SKM-1 treated with dmso at 0.1 percent for 144 hours (cell line): ENCODE measurements at regions not wholly inside any gene's neighbourhood (a gene's known extent, or its start where the extent isn't known, plus 50 kb on each side); places are given as distances from the start of the nearest gene placed in this dataset.
"Not testable (repeated sequence)": the region's sequence is repeated elsewhere in the genome, so short reads cannot be mapped to it uniquely, and the experiment has no call there.

Experiments used
- DNase-seq: peaks from one replicate; lab custom pipeline; 2025; ENCODE audit not compliant: unreplicated experiment; lab: John Stamatoyannopoulos, UW

- DNase-seq: no peak
These were observed 171.4 kb downstream of the EMP1 start for GRCh38 chr12:13367973-13368372.

DNA sequence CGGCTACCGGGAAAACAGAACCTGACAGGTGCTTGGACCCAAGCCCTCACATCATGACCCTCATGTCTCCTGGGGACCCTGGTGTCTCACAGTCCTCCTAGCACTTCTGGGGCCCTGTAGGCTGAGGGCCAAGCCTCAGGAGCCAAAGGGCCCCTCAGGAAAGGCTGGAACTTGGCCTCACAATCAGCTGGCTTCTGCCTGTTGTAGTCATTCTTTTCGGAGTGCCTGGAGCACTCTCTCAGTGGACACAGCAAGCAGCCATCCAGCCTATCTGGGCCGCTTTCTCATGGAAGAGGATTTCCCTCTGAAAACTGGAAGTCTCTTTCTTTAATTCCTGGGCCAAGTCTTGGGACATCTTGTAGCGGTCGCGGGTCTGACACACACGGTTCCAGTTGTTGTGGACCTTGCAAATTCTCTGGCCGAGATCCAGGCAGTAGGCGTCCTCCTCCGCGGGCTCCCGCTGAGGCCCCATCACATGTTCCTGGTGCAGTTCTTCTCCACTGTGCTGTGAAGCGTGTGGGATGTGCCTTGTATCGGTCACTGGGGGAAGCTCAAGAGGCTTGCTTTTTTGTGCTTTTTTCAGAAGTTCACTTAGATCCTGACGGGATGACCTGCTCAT is 169.3 kb downstream of the EMP1 start:
- no peak for DNase-seq

DNA sequence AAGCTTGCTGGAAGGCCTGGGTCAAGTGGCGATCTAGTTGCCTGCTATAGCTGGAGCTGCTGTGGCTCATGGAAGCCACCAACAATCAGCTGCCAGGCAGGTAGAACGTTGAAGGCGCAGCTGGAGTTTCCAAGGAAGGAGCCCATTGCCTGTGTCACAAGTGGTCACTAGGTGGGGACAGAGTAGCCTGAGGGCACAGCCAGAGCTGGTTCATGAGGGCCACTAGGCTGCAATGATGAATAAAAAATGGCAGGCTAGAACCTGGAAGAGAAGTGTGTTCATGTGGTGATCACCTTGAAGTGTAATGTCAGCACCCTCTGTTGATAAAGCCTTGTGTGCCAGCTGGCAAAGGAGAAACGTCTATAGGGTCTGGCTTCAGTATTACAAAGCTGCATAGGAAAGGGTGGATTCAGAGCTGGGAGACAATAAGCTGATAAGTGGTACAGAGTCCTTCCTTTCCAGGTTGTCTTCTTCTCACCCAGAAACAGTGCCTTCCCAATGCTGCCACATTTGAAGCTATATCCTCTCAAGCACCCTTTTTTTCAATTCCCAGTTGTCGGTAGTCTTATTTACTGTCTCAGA is 165.8 kb downstream of the EMP1 start:
- peak; percentile 11 for DNase-seq

- no peak for DNase-seq
These were observed 163.1 kb downstream of the EMP1 start for GRCh38 chr12:13359636-13360035.

GRCh38 chr12:13358391-13358905 is 161.9 kb downstream of the EMP1 start:
- DNase-seq: no peak

DNA sequence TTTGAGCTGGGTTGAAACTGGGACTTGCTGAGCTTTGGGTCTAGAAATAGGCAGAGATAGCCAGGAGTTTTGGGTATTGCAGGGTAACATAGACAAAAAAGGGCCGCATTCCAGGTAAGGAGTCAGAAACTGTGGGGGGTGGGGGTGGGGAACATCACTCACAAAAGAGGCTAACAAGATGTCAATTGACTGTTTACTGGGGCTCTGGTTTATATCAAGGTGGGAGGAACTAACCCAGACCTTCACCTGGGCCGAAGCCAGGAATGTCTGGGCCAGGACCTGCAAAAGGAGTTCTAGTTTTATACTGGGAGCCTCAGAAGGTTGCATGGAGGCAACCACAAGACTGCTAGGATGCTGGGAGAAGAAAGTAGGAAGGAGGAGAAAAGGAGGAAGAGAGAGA is 154.4 kb downstream of the EMP1 start:
- no peak for DNase-seq

- DNase-seq: no peak
These were observed 153.9 kb downstream of the EMP1 start for GRCh38 chr12:13350381-13350780.

GRCh38 chr12:13348464-13348863 is 151.9 kb downstream of the EMP1 start:
- DNase-seq: no peak

GRCh38 chr12:13347241-13348043 is 150.9 kb downstream of the EMP1 start:
- DNase-seq: no peak

GRCh38 chr12:13345722-13346121 is 149.2 kb downstream of the EMP1 start:
- no peak for DNase-seq

GRCh38 chr12:13343375-13343774 is 146.8 kb downstream of the EMP1 start:
- DNase-seq: no peak

- DNase-seq: no peak
These were observed 146.4 kb downstream of the EMP1 start for GRCh38 chr12:13342971-13343370.

- DNase-seq: no peak
These were observed 143.6 kb downstream of the EMP1 start for GRCh38 chr12:13340149-13340548.

GRCh38 chr12:13339538-13339937 is 143.0 kb downstream of the EMP1 start:
- no peak for DNase-seq

DNA sequence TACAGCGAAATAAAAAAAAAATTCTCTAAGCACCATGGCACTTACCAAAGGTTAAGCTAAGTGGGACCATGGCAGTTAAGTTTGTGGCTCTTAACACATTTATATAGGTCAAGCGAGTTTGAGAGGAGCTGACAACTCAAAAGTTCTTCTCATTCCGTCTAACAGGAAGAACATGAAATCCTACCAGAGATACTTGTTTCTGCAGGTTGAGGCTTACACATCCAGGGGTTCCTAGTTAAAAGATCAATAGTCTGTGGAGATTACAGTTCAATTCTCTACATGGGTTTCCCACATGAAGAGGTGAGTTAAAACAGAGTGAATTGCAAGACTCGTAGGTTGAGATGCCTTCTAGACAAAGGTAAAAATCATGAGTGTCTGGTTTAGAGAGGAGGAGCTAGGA is 142.6 kb downstream of the EMP1 start:
- no peak for DNase-seq

- DNase-seq: no peak
These were observed 141.3 kb downstream of the EMP1 start for GRCh38 chr12:13337791-13338190.

DNA sequence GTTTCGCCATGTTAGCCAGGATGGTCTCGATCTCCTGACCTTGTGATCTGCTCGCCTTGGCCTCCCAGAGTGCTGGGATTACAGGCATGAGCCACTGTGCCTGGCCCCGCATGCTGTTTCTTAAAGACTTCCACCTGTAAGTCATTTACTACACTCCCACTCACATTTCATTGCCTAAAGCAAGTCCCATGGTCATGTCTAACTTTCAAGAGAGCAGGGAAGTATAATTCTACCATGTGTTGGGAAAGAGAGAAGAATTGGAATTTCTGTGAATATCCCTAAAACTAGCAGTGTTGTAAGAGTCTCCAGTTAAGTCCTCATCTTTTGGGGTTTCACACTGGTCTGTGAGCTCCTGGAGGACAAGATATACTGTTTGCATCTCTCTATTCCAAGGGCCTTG is 139.7 kb downstream of the EMP1 start:
- no peak for DNase-seq

DNA sequence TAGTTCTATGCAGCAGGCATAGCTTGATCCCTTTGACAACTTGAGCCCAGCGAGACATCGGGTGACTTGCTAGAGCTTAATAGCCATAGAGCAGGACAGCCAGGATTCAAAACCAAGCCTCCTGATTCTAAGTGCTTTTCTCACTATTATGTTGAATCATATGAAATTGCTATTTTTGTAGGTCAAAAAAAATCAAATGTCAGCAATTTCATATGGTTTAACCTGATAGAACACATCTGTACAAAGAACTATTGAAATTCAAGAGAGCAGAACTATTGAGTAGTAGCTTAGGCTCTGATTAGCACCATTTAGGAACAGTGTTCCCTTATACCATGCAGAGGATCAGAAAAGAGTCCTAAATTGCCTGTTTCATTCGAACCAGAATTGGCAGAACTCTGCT is 132.0 kb downstream of the EMP1 start:
- DNase-seq: no peak

DNA sequence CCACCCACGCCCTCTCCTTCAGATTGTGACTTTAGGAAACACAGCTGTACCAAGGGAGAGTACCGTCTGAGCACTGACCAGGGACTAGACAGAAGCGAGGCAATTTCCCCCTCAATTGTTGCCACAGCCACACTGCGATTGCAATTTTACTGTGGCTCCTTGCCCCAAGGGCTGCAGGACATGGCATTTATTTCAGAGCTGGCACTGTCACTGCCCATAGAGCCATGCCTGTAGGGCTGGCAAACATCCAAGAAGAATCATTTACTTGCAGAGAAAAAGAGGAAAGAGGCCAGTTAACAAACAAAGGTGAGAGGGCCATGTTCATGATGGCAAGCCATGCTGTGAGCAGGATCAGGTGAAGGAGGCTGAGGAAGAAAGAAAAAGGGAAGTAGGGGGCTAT is 129.6 kb downstream of the EMP1 start:
- no peak for DNase-seq

DNA sequence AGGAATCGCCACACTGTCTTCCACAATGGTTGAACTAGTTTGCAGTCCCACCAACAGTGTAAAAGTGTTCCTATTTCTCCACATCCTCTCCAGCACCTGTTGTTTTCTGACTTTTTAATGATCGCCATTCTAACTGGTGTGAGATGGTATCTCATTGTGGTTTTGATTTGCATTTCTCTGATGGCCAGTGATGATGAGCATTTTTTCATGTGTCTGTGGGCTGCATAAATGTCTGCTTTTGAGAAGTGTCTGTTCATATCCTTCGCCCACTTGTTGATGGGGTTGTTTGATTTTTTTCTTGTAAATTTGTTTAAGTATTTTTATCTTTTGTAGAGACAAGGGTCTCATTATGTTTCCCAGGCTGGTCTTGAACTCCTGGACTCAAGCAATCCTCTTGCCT is 128.5 kb downstream of the EMP1 start:
- not testable (repeated sequence) for DNase-seq

DNA sequence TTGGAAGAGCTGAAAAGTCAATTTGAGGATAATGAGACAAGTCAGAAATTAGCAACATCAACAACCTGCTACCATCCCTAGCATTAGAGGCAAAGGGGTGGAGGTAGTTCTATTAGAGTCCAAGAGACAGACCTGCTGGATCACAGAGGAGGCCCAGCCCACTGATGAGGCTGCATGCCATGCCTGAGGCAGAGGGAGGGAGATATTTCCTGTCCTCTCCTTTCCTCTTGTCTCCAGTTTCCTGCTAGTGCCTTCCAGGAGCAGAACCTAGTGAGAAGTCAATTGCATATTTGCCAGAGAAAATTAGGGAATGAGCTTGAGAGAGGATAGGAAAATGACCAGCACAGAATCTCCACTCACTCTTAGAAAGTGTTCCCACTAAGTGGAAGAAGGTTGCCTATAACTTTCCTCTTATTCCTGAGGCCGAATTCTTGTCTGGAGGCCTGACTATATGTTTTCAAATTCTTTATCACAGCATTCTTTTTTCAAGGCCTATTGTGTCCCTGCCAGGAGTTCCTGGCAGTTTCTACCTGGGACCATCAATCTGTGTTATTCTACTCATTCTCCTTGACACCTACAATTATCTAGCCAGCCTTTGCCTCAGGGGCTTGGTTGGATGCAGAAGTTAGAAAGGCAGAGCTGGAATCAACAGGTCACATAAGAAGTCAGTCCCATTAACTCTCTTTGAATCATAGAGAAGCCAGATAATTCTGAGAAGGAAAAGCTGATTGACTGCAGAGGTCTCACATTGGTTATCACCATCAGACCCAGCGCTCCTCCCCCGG is 121.9 kb downstream of the EMP1 start:
- DNase-seq: no peak
